DND-41 (cell line): ENCODE measurements at regions not wholly inside any gene's neighbourhood (a gene's known extent, or its start where the extent isn't known, plus 50 kb on each side); places are given as distances from the start of the nearest gene placed in this dataset.

Experiments used
- CTCF ChIP-seq: IDR thresholded peaks from 2 replicates; pipeline ENCODE4 v1.5.1; 2012; ENCODE audit warnings: borderline replicate concordance, low read length, moderate library complexity, mild to moderate bottlenecking; ENCODE audit not compliant: poor library complexity, severe bottlenecking; ENCODE audit errors: extremely low read depth
- EZH2 ChIP-seq: IDR thresholded peaks from 3 replicates; pipeline ENCODE4 v1.6.1; 2012; ENCODE audit warnings: borderline replicate concordance, low read depth, mild to moderate bottlenecking, moderate library complexity, low read length, inconsistent platforms; ENCODE audit not compliant: severe bottlenecking

GRCh38 chr14:61222388-61222787 lies 58.8 kb downstream of the TMEM30B start:
- TF ChIP-seq CTCF (no peak), EZH2 (no peak)
